Loucy (cell line): ENCODE measurements at regions not wholly inside any gene's neighbourhood (a gene's known extent, or its start where the extent isn't known, plus 50 kb on each side); places are given as distances from the start of the nearest gene placed in this dataset.

Source experiments
- H2AFZ ChIP-seq: fragments of 200-600 bp; sonication (generic); 2 replicates; pipeline ENCODE4 v1.6.0; 2016; ENCODE audit warnings: antibody characterized with exemption, mild to moderate bottlenecking, low read length, moderate library complexity
- H3F3A ChIP-seq: fragments of 200-600 bp; 2 replicates; pipeline ENCODE4 v1.6.0; 2016; ENCODE audit warnings: antibody characterized with exemption, low read depth, mild to moderate bottlenecking
- H3K27me3 ChIP-seq: fragments of 200-600 bp; sonication (generic); 2 replicates; pipeline ENCODE4 v1.6.1; 2014; ENCODE audit warnings: low read length, mild to moderate bottlenecking; ENCODE audit not compliant: insufficient read depth, poor library complexity, severe bottlenecking
- H3K36me3 ChIP-seq: fragments of 200-600 bp; sonication (generic); 2 replicates; pipeline ENCODE4 v1.6.1; 2016; ENCODE audit warnings: low read length; ENCODE audit not compliant: insufficient read depth
- H3K4me1 ChIP-seq: fragments of 200-600 bp; sonication (generic); 2 replicates; pipeline ENCODE4 v1.5.1; 2014; ENCODE audit warnings: low read length, mild to moderate bottlenecking; ENCODE audit not compliant: insufficient read depth, poor library complexity, severe bottlenecking
- H3K4me2 ChIP-seq: fragments of 200-600 bp; sonication (generic); 2 replicates; pipeline ENCODE4 v1.6.0; 2014; ENCODE audit warnings: antibody characterized with exemption, low read length, low read depth, mild to moderate bottlenecking; ENCODE audit not compliant: poor library complexity, severe bottlenecking
- H3K4me3 ChIP-seq: fragments of 200-600 bp; sonication (generic); 2 replicates; pipeline ENCODE4 v1.5.1; 2014; ENCODE audit warnings: low read length, mild to moderate bottlenecking, mixed read lengths; ENCODE audit not compliant: poor library complexity, severe bottlenecking
- H3K79me2 ChIP-seq: fragments of 200-600 bp; sonication (generic); 2 replicates; pipeline ENCODE4 v1.6.1; 2014; ENCODE audit warnings: low read length; ENCODE audit not compliant: insufficient read depth
- H3K9ac ChIP-seq: fragments of 200-600 bp; sonication (generic); 2 replicates; pipeline ENCODE4 v1.6.0; 2014; ENCODE audit warnings: mild to moderate bottlenecking, low read depth, low read length, moderate library complexity; ENCODE audit not compliant: poor library complexity, severe bottlenecking
- H3K9me2 ChIP-seq: fragments of 200-600 bp; sonication (generic); replicated peaks from 2 replicates; pipeline ENCODE4 v1.6.1; 2016; ENCODE audit warnings: low read depth, low read length, mixed read lengths
- H3K9me3 ChIP-seq: fragments of 200-600 bp; sonication (generic); 2 replicates; pipeline ENCODE4 v1.6.1; 2014; ENCODE audit warnings: mild to moderate bottlenecking, antibody characterized with exemption, low read length, low read depth; ENCODE audit not compliant: insufficient read depth
- H4K20me1 ChIP-seq: fragments of 200-600 bp; sonication (generic); 2 replicates; pipeline ENCODE4 v1.6.0; 2014; ENCODE audit warnings: antibody characterized with exemption, low read length, mild to moderate bottlenecking; ENCODE audit not compliant: insufficient read depth, poor library complexity, severe bottlenecking
- CTCF ChIP-seq: fragments of 200-600 bp; sonication (generic); conservative IDR thresholded peaks from 2 replicates; pipeline ENCODE4 v1.5.1; 2014; ENCODE audit warnings: mild to moderate bottlenecking, antibody characterized with exemption, low read length
- EZH2phosphoT487 ChIP-seq: fragments of 200-600 bp; IDR thresholded peaks from 2 replicates; pipeline ENCODE4 v1.6.1; 2018; ENCODE audit warnings: antibody characterized with exemption, mild to moderate bottlenecking, moderate library complexity, borderline replicate concordance

- no peaks in the 10 kb centered on the region for H4K20me1 ChIP-seq
- no peaks in the 10 kb centered on the region for H3K9me2 ChIP-seq
- H3K79me2 ChIP-seq: no peaks in the 10 kb centered on the region
- no peaks in the 10 kb centered on the region for H3F3A ChIP-seq
- H3K4me1 ChIP-seq: peaks cover 2% of the 10 kb centered on the region
- H3K4me3 ChIP-seq: no peak overlapping the region
- no peaks in the 10 kb centered on the region for H3K36me3 ChIP-seq
- peak overlapping the region; percentile 5 for H3K4me2 ChIP-seq
- H3K27me3 ChIP-seq: no peaks in the 10 kb centered on the region
- no peak for TF ChIP-seq CTCF
- TF ChIP-seq EZH2phosphoT487: no peak
- H2AFZ ChIP-seq: peak overlapping the region; percentile 73
- H3K9me3 ChIP-seq: no peaks in the 10 kb centered on the region
- no peak overlapping the region for H3K9ac ChIP-seq
Measured at GRCh38 chr6:105488516-105489215, 85.8 kb upstream of the PREP start.

- Histone ChIP-seq H3K4me1 (peaks cover 16% of the 10 kb centered on the region), H3K36me3 (no peaks in the 10 kb centered on the region), H3F3A (no peaks in the 10 kb centered on the region), H3K27me3 (no peaks in the 10 kb centered on the region), H3K4me2 (no peak overlapping the region), H3K9ac (no peak overlapping the region), H4K20me1 (no peaks in the 10 kb centered on the region), H3K9me3 (no peaks in the 10 kb centered on the region), H3K4me3 (no peak overlapping the region), H3K9me2 (no peaks in the 10 kb centered on the region), H2AFZ (peak overlapping the region; percentile 34; the same call in 1 of the 2 replicates), H3K79me2 (no peaks in the 10 kb centered on the region)
- TF ChIP-seq EZH2phosphoT487 (no peak), CTCF (no peak)
Measured at GRCh38 chr6:105487040-105487790, 84.3 kb upstream of the PREP start.

- no peaks in the 10 kb centered on the region for H3K9me3 ChIP-seq
- H3K9me2 ChIP-seq: no peaks in the 10 kb centered on the region
- H3F3A ChIP-seq: no peaks in the 10 kb centered on the region
- no peaks in the 10 kb centered on the region for H3K79me2 ChIP-seq
- no peaks in the 10 kb centered on the region for H3K36me3 ChIP-seq
- H3K27me3 ChIP-seq: no peaks in the 10 kb centered on the region
- H3K4me1 ChIP-seq: peaks cover 25% of the 10 kb centered on the region
- no peak for TF ChIP-seq CTCF
- TF ChIP-seq EZH2phosphoT487: no peak
- no peak overlapping the region for H3K9ac ChIP-seq
- H3K4me2 ChIP-seq: no peak overlapping the region
- H3K4me3 ChIP-seq: no peak overlapping the region
- H4K20me1 ChIP-seq: no peaks in the 10 kb centered on the region
- no peak overlapping the region for H2AFZ ChIP-seq
Measured at GRCh38 chr6:105485456-105485855, 82.6 kb upstream of the PREP start.
